ENCODE measurements at regions not wholly inside any gene's neighbourhood (a gene's known extent, or its start where the extent isn't known, plus 50 kb on each side); places are given as distances from the start of the nearest gene placed in this dataset.

DNA sequence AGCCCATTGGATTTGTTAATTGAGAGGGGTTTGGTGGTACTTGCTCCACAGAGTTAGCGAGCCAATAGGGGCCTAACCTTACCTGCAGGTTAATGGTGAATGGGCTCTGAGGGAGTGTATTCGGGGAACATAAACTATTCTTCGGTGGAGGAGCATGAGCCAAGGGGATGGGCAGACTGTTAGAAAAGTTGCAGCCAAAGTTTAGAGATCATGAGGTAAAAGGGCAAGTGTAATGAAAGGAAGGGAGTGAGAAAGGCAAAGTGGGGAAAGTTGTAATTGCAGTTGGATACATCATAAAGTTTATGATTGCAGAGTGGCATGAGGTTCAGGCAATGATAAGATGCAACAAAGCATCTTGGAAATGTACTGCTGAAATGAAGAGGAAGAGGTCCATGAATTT is 142.1 kb upstream of the TBX18 start:
- Histone ChIP-seq H3K27ac (ENCODE audit: insufficient read depth, low read length) (no peak overlapping the region), H3K4ac (ENCODE audit: low read depth, low read length) (no peak overlapping the region), H3K9me3 (ENCODE audit: control insufficient read depth, insufficient read depth, low read length) (no peaks in the 10 kb centered on the region), H3K4me2 (ENCODE audit: low read depth, low read length) (no peak overlapping the region), H2AFZ (replicated peaks; ENCODE audit: low read length, poor library complexity) (no peak overlapping the region), H2BK120ac (ENCODE audit: low read depth, low read length) (no peak overlapping the region), H4K5ac (ENCODE audit: low read depth, low read length) (no peak overlapping the region), H4K91ac (ENCODE audit: insufficient read depth, low read depth, low read length) (no peak overlapping the region), H4K8ac (ENCODE audit: low read depth in 2 of 2, low read length in 2 of 2) (no peak overlapping the region), H3K79me1 (ENCODE audit: low read depth in 1 of 2, low read length in 2 of 2) (no peaks in the 10 kb centered on the region), H2AK9ac (replicated peaks; ENCODE audit: low read depth, low read length, poor library complexity) (no peak overlapping the region), H2BK20ac (ENCODE audit: low read depth, low read length) (no peak overlapping the region), H3K4me3 (ENCODE audit: insufficient read depth, low read depth, low read length) (no peak overlapping the region), H3K9ac (ENCODE audit: low read depth, low read length) (no peak overlapping the region), H3K4me1 (ENCODE audit: control insufficient read depth, insufficient read depth, low read length) (no peaks in the 10 kb centered on the region), H2BK5ac (ENCODE audit: low read depth, low read length, poor library complexity, severe bottlenecking) (no peak overlapping the region), H3K36me3 (ENCODE audit: control insufficient read depth, insufficient read depth, low read length) (no peaks in the 10 kb centered on the region), H3K23ac (ENCODE audit: low read depth, low read length) (no peak overlapping the region; the same call in 1 of the 2 replicates), H2AK5ac (ENCODE audit: low read depth, low read length) (no peak overlapping the region), H2BK15ac (ENCODE audit: low read depth, low read length) (no peak overlapping the region), H3K27me3 (ENCODE audit: control insufficient read depth, insufficient read depth, low read length) (no peaks in the 10 kb centered on the region), H3K56ac (ENCODE audit: extremely low read depth, insufficient read depth, low read length) (no peak overlapping the region), H4K20me1 (ENCODE audit: insufficient read depth, low read length) (no peaks in the 10 kb centered on the region), H3K9me1 (ENCODE audit: insufficient read depth, low read length) (no peaks in the 10 kb centered on the region), H3K14ac (replicated peaks; ENCODE audit: low read depth, low read length) (no peak overlapping the region), H3K18ac (ENCODE audit: low read depth, low read length) (no peak overlapping the region)
- DNase-seq (no peak), ATAC-seq (ENCODE audit: low read depth) (no peak)
- dilution Hi-C loops (cut with HindIII; ENCODE audit: low sequenced_read_pairs, unreplicated experiment) (no loop called here), intact Hi-C loops (cut with micrococcal nuclease) (no loop called here), in situ Hi-C loops (cut with MboI; ENCODE audit: low sequenced_read_pairs) (no loop called here)
- CTCF ChIA-PET = no interaction called here
- WGBS, 2 experiments (ENCODE audit: extremely low coverage in 2 of 2, insufficient read length in 1 of 2) = 39% methylated on average over 3 of the region's 3 CpGs; no CpG with 5 or more reads in 1 of the 2 experiments
- POLR2A ChIA-PET (ENCODE audit: unreplicated experiment) = no interaction called here
- TF ChIP-seq RFX5 (IDR thresholded peaks at IDR 0.05; ENCODE audit: low read depth, low read length) = no peak
- TF ChIP-seq RAD21 (IDR thresholded peaks at IDR 0.05; ENCODE audit: low read length) = no peak
- TF ChIP-seq RCOR1 (IDR thresholded peaks at IDR 0.05; ENCODE audit: insufficient replicate concordance, low read length) = no peak
- TF ChIP-seq, protein P1, sequence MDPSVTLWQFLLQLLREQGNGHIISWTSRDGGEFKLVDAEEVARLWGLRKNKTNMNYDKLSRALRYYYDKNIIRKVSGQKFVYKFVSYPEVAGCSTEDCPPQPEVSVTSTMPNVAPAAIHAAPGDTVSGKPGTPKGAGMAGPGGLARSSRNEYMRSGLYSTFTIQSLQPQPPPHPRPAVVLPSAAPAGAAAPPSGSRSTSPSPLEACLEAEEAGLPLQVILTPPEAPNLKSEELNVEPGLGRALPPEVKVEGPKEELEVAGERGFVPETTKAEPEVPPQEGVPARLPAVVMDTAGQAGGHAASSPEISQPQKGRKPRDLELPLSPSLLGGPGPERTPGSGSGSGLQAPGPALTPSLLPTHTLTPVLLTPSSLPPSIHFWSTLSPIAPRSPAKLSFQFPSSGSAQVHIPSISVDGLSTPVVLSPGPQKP (IDR thresholded peaks at IDR 0.05; ENCODE audit: borderline replicate concordance, low read depth, low read length) = no peak
- TF ChIP-seq, protein P2, sequence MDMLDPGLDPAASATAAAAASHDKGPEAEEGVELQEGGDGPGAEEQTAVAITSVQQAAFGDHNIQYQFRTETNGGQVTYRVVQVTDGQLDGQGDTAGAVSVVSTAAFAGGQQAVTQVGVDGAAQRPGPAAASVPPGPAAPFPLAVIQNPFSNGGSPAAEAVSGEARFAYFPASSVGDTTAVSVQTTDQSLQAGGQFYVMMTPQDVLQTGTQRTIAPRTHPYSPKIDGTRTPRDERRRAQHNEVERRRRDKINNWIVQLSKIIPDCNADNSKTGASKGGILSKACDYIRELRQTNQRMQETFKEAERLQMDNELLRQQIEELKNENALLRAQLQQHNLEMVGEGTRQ (IDR thresholded peaks at IDR 0.05; ENCODE audit: low read depth, low read length) = no peak
- no peak for TF ChIP-seq BHLHE40 (IDR thresholded peaks at IDR 0.05; ENCODE audit: low read depth, low read length)
- no peak for TF ChIP-seq SMC3 (IDR thresholded peaks at IDR 0.05; ENCODE audit: low read depth, low read length)
- no peak for TF ChIP-seq CEBPB (IDR thresholded peaks at IDR 0.05; ENCODE audit: low read depth, low read length)
- no peak for TF ChIP-seq MAFK (IDR thresholded peaks at IDR 0.05; ENCODE audit: low read depth, low read length)
- no peak for TF ChIP-seq CHD1 (IDR thresholded peaks at IDR 0.05; ENCODE audit: low read depth, low read length)
- no peak for TF ChIP-seq POLR2A (IDR thresholded peaks at IDR 0.05; ENCODE audit: low read depth, low read length)
- TF ChIP-seq MXI1 (IDR thresholded peaks at IDR 0.05; ENCODE audit: borderline replicate concordance, low read depth, low read length) = no peak
- TF ChIP-seq FOS (IDR thresholded peaks at IDR 0.05; ENCODE audit: low read depth, low read length) = no peak
- TF ChIP-seq NFE2L2 (IDR thresholded peaks at IDR 0.05; ENCODE audit: low read depth, low read length) = no peak
- no peak for TF ChIP-seq MAZ (IDR thresholded peaks at IDR 0.05; ENCODE audit: borderline replicate concordance, low read depth, low read length)
- TF ChIP-seq, protein P3, sequence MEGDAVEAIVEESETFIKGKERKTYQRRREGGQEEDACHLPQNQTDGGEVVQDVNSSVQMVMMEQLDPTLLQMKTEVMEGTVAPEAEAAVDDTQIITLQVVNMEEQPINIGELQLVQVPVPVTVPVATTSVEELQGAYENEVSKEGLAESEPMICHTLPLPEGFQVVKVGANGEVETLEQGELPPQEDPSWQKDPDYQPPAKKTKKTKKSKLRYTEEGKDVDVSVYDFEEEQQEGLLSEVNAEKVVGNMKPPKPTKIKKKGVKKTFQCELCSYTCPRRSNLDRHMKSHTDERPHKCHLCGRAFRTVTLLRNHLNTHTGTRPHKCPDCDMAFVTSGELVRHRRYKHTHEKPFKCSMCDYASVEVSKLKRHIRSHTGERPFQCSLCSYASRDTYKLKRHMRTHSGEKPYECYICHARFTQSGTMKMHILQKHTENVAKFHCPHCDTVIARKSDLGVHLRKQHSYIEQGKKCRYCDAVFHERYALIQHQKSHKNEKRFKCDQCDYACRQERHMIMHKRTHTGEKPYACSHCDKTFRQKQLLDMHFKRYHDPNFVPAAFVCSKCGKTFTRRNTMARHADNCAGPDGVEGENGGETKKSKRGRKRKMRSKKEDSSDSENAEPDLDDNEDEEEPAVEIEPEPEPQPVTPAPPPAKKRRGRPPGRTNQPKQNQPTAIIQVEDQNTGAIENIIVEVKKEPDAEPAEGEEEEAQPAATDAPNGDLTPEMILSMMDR (conservative IDR thresholded peaks at IDR 0.05; ENCODE audit: low read depth, low read length) = no peak
- no TSS peak for BruUV-seq (replicated peaks)

Data from IMR-90 (cell line).